H9 (cell line): ENCODE measurements at regions not wholly inside any gene's neighbourhood (a gene's known extent, or its start where the extent isn't known, plus 50 kb on each side); places are given as distances from the start of the nearest gene placed in this dataset.

ENCODE experiments used
- DNase-seq: peaks from one replicate; pipeline ENCODE4 v3.0.0-alpha.2; 2017
- H2AFZ ChIP-seq: one replicate; pipeline ENCODE4 v1.6.1; 2013; ENCODE audit warnings: mild to moderate bottlenecking, low read length, control low read depth, moderate library complexity
- H2AK5ac ChIP-seq: 2 replicates; pipeline ENCODE4 v1.6.1; 2013; ENCODE audit warnings: low read length, control low read depth, mixed read lengths; ENCODE audit not compliant: insufficient read length
- H2BK120ac ChIP-seq: one replicate; pipeline ENCODE4 v1.6.1; 2013; ENCODE audit warnings: low read depth, mild to moderate bottlenecking, low read length, control low read depth, inconsistent platforms; ENCODE audit not compliant: poor library complexity, severe bottlenecking
- H2BK12ac ChIP-seq: 2 replicates; pipeline ENCODE4 v1.6.1; 2013; ENCODE audit warnings: low read length, control low read depth, mixed read lengths, low read depth; ENCODE audit not compliant: insufficient read length
- H2BK15ac ChIP-seq: 2 replicates; pipeline ENCODE4 v1.6.1; 2013; ENCODE audit warnings: low read depth, low read length, control low read depth
- H2BK20ac ChIP-seq: one replicate; pipeline ENCODE4 v1.6.1; 2013; ENCODE audit warnings: low read depth, mild to moderate bottlenecking, low read length, control low read depth, inconsistent platforms; ENCODE audit not compliant: poor library complexity, severe bottlenecking
- H2BK5ac ChIP-seq: 2 replicates; pipeline ENCODE4 v1.6.1; 2013; ENCODE audit warnings: low read length, control low read depth, mixed read lengths; ENCODE audit not compliant: insufficient read length
- H3K14ac ChIP-seq: 2 replicates; pipeline ENCODE4 v1.6.1; 2013; ENCODE audit warnings: low read length, control low read depth; ENCODE audit not compliant: insufficient read depth
- H3K18ac ChIP-seq: 2 replicates; pipeline ENCODE4 v1.6.1; 2013; ENCODE audit warnings: low read depth, mild to moderate bottlenecking, mixed read lengths, low read length, control low read depth; ENCODE audit not compliant: insufficient read length
- H3K23ac ChIP-seq: 2 replicates; pipeline ENCODE4 v1.6.1; 2013; ENCODE audit warnings: low read length, control low read depth, mixed read lengths, low read depth; ENCODE audit not compliant: insufficient read length
- H3K23me2 ChIP-seq: 2 replicates; pipeline ENCODE4 v1.6.1; 2013; ENCODE audit warnings: low read depth, mild to moderate bottlenecking, mixed read lengths, low read length, control low read depth; ENCODE audit not compliant: insufficient read length, poor library complexity, severe bottlenecking
- H3K27ac ChIP-seq: 2 replicates; pipeline ENCODE4 v1.5.1; 2013; ENCODE audit warnings: low read length, control low read depth, mixed read lengths, low read depth; ENCODE audit not compliant: insufficient read length
- H3K27me3 ChIP-seq: 2 replicates; pipeline ENCODE4 v1.6.1; 2013; ENCODE audit warnings: low read length, control low read depth, inconsistent platforms; ENCODE audit not compliant: insufficient read depth
- H3K4ac ChIP-seq: 2 replicates; pipeline ENCODE4 v1.6.1; 2013; ENCODE audit warnings: low read depth, mild to moderate bottlenecking, control low read depth, inconsistent platforms, low read length, moderate library complexity
- H3K4me1 ChIP-seq: 2 replicates; pipeline ENCODE4 v1.6.1; 2013; ENCODE audit warnings: low read length, control low read depth, inconsistent platforms; ENCODE audit not compliant: insufficient read depth
- H3K4me2 ChIP-seq: 2 replicates; pipeline ENCODE4 v1.6.1; 2013; ENCODE audit warnings: low read length, control low read depth, mixed read lengths; ENCODE audit not compliant: insufficient read length, insufficient read depth
- H3K56ac ChIP-seq: 2 replicates; pipeline ENCODE4 v1.6.1; 2013; ENCODE audit warnings: low read depth, mild to moderate bottlenecking, mixed read lengths, low read length, control low read depth; ENCODE audit not compliant: insufficient read length
- H3K79me1 ChIP-seq: 2 replicates; pipeline ENCODE4 v1.6.1; 2013; ENCODE audit warnings: low read depth, mild to moderate bottlenecking, moderate library complexity, low read length, control low read depth, inconsistent platforms; ENCODE audit not compliant: insufficient read depth, poor library complexity, severe bottlenecking
- H3K79me2 ChIP-seq: 2 replicates; pipeline ENCODE4 v1.6.1; 2013; ENCODE audit warnings: low read length, control low read depth, inconsistent platforms; ENCODE audit not compliant: insufficient read depth
- H3K9ac ChIP-seq: 2 replicates; pipeline ENCODE4 v1.6.1; 2013; ENCODE audit warnings: low read length, control low read depth, mixed read lengths; ENCODE audit not compliant: insufficient read length; ENCODE audit errors: extremely low read depth
- H3K9me3 ChIP-seq: one replicate; pipeline ENCODE4 v1.6.1; 2013; ENCODE audit warnings: low read depth, low read length, inconsistent platforms; ENCODE audit not compliant: control insufficient read depth
- H3T11ph ChIP-seq: one replicate; pipeline ENCODE4 v1.6.1; 2013; ENCODE audit warnings: mild to moderate bottlenecking, low read length, control low read depth, inconsistent platforms
- H4K20me1 ChIP-seq: one replicate; pipeline ENCODE4 v1.6.1; 2013; ENCODE audit not compliant: control insufficient read depth, insufficient read length, insufficient read depth
- H4K5ac ChIP-seq: 2 replicates; pipeline ENCODE4 v1.6.1; 2013; ENCODE audit warnings: low read depth, mild to moderate bottlenecking, mixed read lengths, low read length, control low read depth; ENCODE audit not compliant: insufficient read length
- H4K8ac ChIP-seq: replicated peaks from 2 replicates; pipeline ENCODE4 v1.6.1; 2013; ENCODE audit warnings: low read length, control low read depth, mixed read lengths, low read depth; ENCODE audit not compliant: insufficient read length
- H4K91ac ChIP-seq: 2 replicates; pipeline ENCODE4 v1.6.1; 2013; ENCODE audit warnings: low read depth, mild to moderate bottlenecking, moderate library complexity, mixed read lengths, low read length, control low read depth; ENCODE audit not compliant: insufficient read length
- H3K27ac Mint-ChIP-seq, 3 experiments: 2 replicates in 2 of 3; 3 replicates in 1 of 3; pipeline ENCODE4 v1.8.0; 2020 to 2021; ENCODE audit warnings: mixed read lengths in 3 of 3, mild to moderate bottlenecking in 1 of 3, moderate library complexity in 1 of 3
- H3K27me3 Mint-ChIP-seq: 2 replicates; pipeline ENCODE4 v1.8.0; 2021; ENCODE audit warnings: low read depth, mild to moderate bottlenecking, moderate library complexity, mixed read lengths
- H3K36me3 Mint-ChIP-seq, 3 experiments: 2 replicates in 2 of 3; 3 replicates in 1 of 3; pipeline ENCODE4 v1.8.0; 2020 to 2021; ENCODE audit warnings: low read depth in 3 of 3, mixed read lengths in 3 of 3; ENCODE audit not compliant: insufficient read depth in 1 of 3
- H3K4me1 Mint-ChIP-seq, 2 experiments: 2 replicates each; pipeline ENCODE4 v1.8.0; 2020; ENCODE audit warnings: mixed read lengths in 2 of 2
- H3K4me3 Mint-ChIP-seq, 2 experiments: 2 replicates in 1 of 2; 3 replicates in 1 of 2; pipeline ENCODE4 v1.8.0; 2020 to 2021; ENCODE audit warnings: mild to moderate bottlenecking in 2 of 2, mixed read lengths in 2 of 2, moderate library complexity in 1 of 2
- H3K9me3 Mint-ChIP-seq, 2 experiments: 2 replicates in 1 of 2; 3 replicates in 1 of 2; pipeline ENCODE4 v1.8.0; 2020; ENCODE audit warnings: mild to moderate bottlenecking in 2 of 2, mixed read lengths in 2 of 2, moderate library complexity in 1 of 2
- CTCF ChIP-seq: fragments of 200-600 bp; sonication (generic); conservative IDR thresholded peaks from 3 replicates; pipeline ENCODE4 v1.8.0; 2021; ENCODE audit warnings: antibody characterized with exemption, mild to moderate bottlenecking

- Histone ChIP-seq H2BK5ac (no peak overlapping the region), H4K8ac (no peak overlapping the region), H3K9ac (no peak overlapping the region), H3K79me2 (no peaks in the 10 kb centered on the region), H3K4ac (no peak overlapping the region), H3K14ac (no peak overlapping the region), H3T11ph (no peak overlapping the region), H2BK15ac (no peak overlapping the region), H4K5ac (no peak overlapping the region), H2BK12ac (no peak overlapping the region), H4K91ac (no peak overlapping the region), H3K27me3 (no peaks in the 10 kb centered on the region), H3K23me2 (no peaks in the 10 kb centered on the region), H4K20me1 (no peaks in the 10 kb centered on the region), H2BK20ac (no peak overlapping the region), H2AK5ac (no peak overlapping the region), H3K56ac (no peak overlapping the region), H3K4me1 (no peaks in the 10 kb centered on the region), H3K4me2 (no peak overlapping the region), H2BK120ac (no peak overlapping the region), H3K9me3 (no peaks in the 10 kb centered on the region), H3K27ac (no peak overlapping the region), H3K23ac (no peak overlapping the region), H3K79me1 (no peaks in the 10 kb centered on the region), H2AFZ (no peak overlapping the region), H3K18ac (no peak overlapping the region)
- Mint-ChIP-seq H3K27ac (no peak overlapping the region), H3K4me3 (no peak overlapping the region), H3K9me3 (peaks cover 9 to 14% of the 10 kb centered on the region in 2 experiments), H3K36me3 (peaks cover 0 to 3% (median 0%) of the 10 kb centered on the region in 3 experiments; a peak in 1 of 7 replicates), H3K27me3 (no peaks in the 10 kb centered on the region; the same call in 1 of the 2 replicates), H3K4me1 (no peaks in the 10 kb centered on the region)
- DNase-seq: no peak
- no peak for TF ChIP-seq CTCF
These were observed 416.2 kb upstream of the TPK1 start for GRCh38 chr7:145252031-145252430.
